ENCODE measurements at regions not wholly inside any gene's neighbourhood (a gene's known extent, or its start where the extent isn't known, plus 50 kb on each side); places are given as distances from the start of the nearest gene placed in this dataset.

DNA sequence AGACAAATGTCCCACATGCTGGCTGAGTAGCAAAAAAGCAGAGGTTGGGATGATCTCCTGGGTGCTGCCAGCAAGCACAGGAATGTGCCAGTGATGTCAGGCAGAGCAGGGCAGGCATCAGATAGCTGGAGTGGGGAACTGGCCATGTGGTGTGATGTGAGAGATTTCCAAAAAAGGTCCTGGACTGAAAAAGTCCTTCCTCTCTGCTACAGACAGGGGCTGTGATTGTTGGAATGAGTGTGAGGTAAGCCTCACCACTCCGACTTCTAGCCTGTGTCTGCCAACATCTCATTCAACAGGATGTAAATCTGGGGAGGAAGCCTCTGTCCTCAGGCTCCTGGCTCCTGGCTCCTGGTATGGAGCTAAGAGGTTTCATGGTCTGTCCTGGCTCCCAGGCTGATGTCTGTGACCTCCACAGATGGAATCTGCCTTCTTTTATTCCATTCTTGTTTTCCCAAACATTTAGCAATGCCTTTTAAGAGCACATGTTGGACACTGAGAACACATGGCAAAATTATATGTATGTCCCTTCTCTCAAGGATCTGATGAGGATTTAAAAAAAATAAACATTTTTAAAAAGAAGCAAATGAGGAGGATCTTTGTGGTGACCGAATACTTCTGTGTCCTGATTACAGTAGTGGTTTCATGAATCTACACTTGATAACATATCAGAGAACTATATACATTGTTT lies 50.1 kb upstream of the STK38L start:
- no peak for TF ChIP-seq EZH2phosphoT487 (IDR thresholded peaks at IDR 0.05)
- TF ChIP-seq EZH2 (IDR thresholded peaks at IDR 0.05) = no peak
- TF ChIP-seq, protein P1, sequence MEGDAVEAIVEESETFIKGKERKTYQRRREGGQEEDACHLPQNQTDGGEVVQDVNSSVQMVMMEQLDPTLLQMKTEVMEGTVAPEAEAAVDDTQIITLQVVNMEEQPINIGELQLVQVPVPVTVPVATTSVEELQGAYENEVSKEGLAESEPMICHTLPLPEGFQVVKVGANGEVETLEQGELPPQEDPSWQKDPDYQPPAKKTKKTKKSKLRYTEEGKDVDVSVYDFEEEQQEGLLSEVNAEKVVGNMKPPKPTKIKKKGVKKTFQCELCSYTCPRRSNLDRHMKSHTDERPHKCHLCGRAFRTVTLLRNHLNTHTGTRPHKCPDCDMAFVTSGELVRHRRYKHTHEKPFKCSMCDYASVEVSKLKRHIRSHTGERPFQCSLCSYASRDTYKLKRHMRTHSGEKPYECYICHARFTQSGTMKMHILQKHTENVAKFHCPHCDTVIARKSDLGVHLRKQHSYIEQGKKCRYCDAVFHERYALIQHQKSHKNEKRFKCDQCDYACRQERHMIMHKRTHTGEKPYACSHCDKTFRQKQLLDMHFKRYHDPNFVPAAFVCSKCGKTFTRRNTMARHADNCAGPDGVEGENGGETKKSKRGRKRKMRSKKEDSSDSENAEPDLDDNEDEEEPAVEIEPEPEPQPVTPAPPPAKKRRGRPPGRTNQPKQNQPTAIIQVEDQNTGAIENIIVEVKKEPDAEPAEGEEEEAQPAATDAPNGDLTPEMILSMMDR (IDR thresholded peaks at IDR 0.05) = no peak
- no peaks in the 10 kb centered on the region for H3F3A ChIP-seq (ENCODE audit: low read depth)
- Mint-ChIP-seq H3K9me3 (no peaks in the 10 kb centered on the region), H3K36me3 (no peaks in the 10 kb centered on the region), H3K4me3 (no peak overlapping the region), H3K4me1 (no peaks in the 10 kb centered on the region), H3K27ac (no peak overlapping the region), H3K27me3 (ENCODE audit: insufficient read depth, low read depth) (no peaks in the 10 kb centered on the region)
- H2AFZ ChIP-seq (replicated peaks) = no peak overlapping the region
- H3K4me1 ChIP-seq = no peaks in the 10 kb centered on the region
- no peak overlapping the region for H3K4me2 ChIP-seq
- no peak overlapping the region for H3K27ac ChIP-seq
- no peaks in the 10 kb centered on the region for H3K36me3 ChIP-seq
- no peak overlapping the region for H3K9ac ChIP-seq
- no peak overlapping the region for H3K4me3 ChIP-seq
- no peaks in the 10 kb centered on the region for H3K27me3 ChIP-seq
- no peaks in the 10 kb centered on the region for H3K9me3 ChIP-seq (ENCODE audit: low read depth)
- no peak for DNase-seq (ENCODE audit: low spot score)
- H3K79me2 ChIP-seq (ENCODE audit: low read depth) = no peaks in the 10 kb centered on the region
- no peaks in the 10 kb centered on the region for H4K20me1 ChIP-seq (ENCODE audit: low read depth)
